ENCODE measurements at regions not wholly inside any gene's neighbourhood (a gene's known extent, or its start where the extent isn't known, plus 50 kb on each side); places are given as distances from the start of the nearest gene placed in this dataset.

- no peak for TF ChIP-seq CTCF (IDR thresholded peaks at IDR 0.05)
- TF ChIP-seq POLR2A (IDR thresholded peaks at IDR 0.05): no peak
Observed at GRCh38 chr3:148329481-148330235, 368.0 kb upstream of the AGTR1 start.
